ENCODE measurements at regions not wholly inside any gene's neighbourhood (a gene's known extent, or its start where the extent isn't known, plus 50 kb on each side); places are given as distances from the start of the nearest gene placed in this dataset.

GRCh38 chr10:90125456-90126255 lies 424.3 kb downstream of the KIF20B start:
- Histone ChIP-seq H3K27me3 (replicated peaks; ENCODE audit: insufficient read depth) (no peaks in the 10 kb centered on the region), H3K4me1 (replicated peaks) (no peaks in the 10 kb centered on the region), H3K27ac (no peak overlapping the region), H3K9me3 (no peaks in the 10 kb centered on the region), H3K4me3 (no peak overlapping the region), H3K36me3 (no peaks in the 10 kb centered on the region)
- no peak for DNase-seq (ENCODE audit: low spot score)
- no peak for TF ChIP-seq POLR2AphosphoS5 (IDR thresholded peaks at IDR 0.05)
- no peak for TF ChIP-seq CTCF (IDR thresholded peaks at IDR 0.05)
- TF ChIP-seq POLR2A (IDR thresholded peaks at IDR 0.05): no peak
- WGBS: 59% methylated on average over 7 of the region's 7 CpGs
- intact Hi-C loops (cut with DNase I): no loop called here

GRCh38 chr10:90126256-90126595 lies 424.8 kb downstream of the KIF20B start:
- no peak overlapping the region for H3K27ac ChIP-seq
- no peaks in the 10 kb centered on the region for H3K36me3 ChIP-seq
- 85% methylated on average over 1 of the region's 1 CpG for WGBS
- no peaks in the 10 kb centered on the region for H3K9me3 ChIP-seq
- no peak for DNase-seq (ENCODE audit: low spot score)
- no peak for TF ChIP-seq POLR2A (IDR thresholded peaks at IDR 0.05)
- TF ChIP-seq POLR2AphosphoS5 (IDR thresholded peaks at IDR 0.05): no peak
- TF ChIP-seq CTCF (IDR thresholded peaks at IDR 0.05): no peak
- intact Hi-C loops (cut with DNase I): no loop called here
- H3K27me3 ChIP-seq (replicated peaks; ENCODE audit: insufficient read depth): no peaks in the 10 kb centered on the region
- H3K4me3 ChIP-seq: no peak overlapping the region
- no peaks in the 10 kb centered on the region for H3K4me1 ChIP-seq (replicated peaks)

- Histone ChIP-seq H3K36me3 (no peaks in the 10 kb centered on the region), H3K9me3 (no peaks in the 10 kb centered on the region), H3K4me1 (replicated peaks) (no peaks in the 10 kb centered on the region), H3K4me3 (no peak overlapping the region), H3K27ac (no peak overlapping the region), H3K27me3 (replicated peaks; ENCODE audit: insufficient read depth) (no peaks in the 10 kb centered on the region)
- WGBS: 89% methylated on average over 2 of the region's 2 CpGs
- TF ChIP-seq CTCF (IDR thresholded peaks at IDR 0.05): no peak
- no peak for TF ChIP-seq POLR2A (IDR thresholded peaks at IDR 0.05)
- TF ChIP-seq POLR2AphosphoS5 (IDR thresholded peaks at IDR 0.05): no peak
- no peak for DNase-seq (ENCODE audit: low spot score)
- intact Hi-C loops (cut with DNase I): no loop called here
Measured at GRCh38 chr10:90130321-90131086, 429.1 kb downstream of the KIF20B start.

- H3K4me3 ChIP-seq: no peak overlapping the region
- DNase-seq (ENCODE audit: low spot score): no peak
- no peaks in the 10 kb centered on the region for H3K27me3 ChIP-seq (replicated peaks; ENCODE audit: insufficient read depth)
- TF ChIP-seq POLR2A (IDR thresholded peaks at IDR 0.05) (no peak), POLR2AphosphoS5 (IDR thresholded peaks at IDR 0.05) (no peak), CTCF (IDR thresholded peaks at IDR 0.05) (no peak)
- no peaks in the 10 kb centered on the region for H3K36me3 ChIP-seq
- no peaks in the 10 kb centered on the region for H3K9me3 ChIP-seq
- no peaks in the 10 kb centered on the region for H3K4me1 ChIP-seq (replicated peaks)
- intact Hi-C loops (cut with DNase I): no loop called here
- 63% methylated on average over 2 of the region's 2 CpGs for WGBS
- no peak overlapping the region for H3K27ac ChIP-seq
Measured at GRCh38 chr10:90133606-90134005, 432.2 kb downstream of the KIF20B start.
